ENCODE measurements at regions not wholly inside any gene's neighbourhood (a gene's known extent, or its start where the extent isn't known, plus 50 kb on each side); places are given as distances from the start of the nearest gene placed in this dataset.

DNA sequence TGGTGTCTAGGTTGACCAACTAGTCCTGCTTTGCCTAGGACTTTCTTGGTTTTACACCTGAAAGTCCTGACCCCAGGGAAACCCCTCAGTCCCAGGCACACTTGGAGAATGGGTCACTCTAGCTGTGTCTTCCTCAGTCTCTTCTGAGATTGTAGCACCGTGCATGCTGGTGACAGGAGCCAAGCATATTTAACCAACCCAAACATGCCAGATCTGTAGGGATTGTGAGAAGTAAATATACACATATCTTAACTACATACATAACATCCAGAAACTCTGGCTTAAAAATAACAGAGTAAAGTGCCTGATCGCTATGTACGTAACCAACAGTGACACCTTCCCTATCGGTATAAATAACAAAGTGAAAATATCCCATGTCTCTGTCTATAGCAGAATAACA lies 158.1 kb downstream of the HAPSTR1 start:
- DNase-seq (ENCODE audit: low read depth) = no peak

DNA sequence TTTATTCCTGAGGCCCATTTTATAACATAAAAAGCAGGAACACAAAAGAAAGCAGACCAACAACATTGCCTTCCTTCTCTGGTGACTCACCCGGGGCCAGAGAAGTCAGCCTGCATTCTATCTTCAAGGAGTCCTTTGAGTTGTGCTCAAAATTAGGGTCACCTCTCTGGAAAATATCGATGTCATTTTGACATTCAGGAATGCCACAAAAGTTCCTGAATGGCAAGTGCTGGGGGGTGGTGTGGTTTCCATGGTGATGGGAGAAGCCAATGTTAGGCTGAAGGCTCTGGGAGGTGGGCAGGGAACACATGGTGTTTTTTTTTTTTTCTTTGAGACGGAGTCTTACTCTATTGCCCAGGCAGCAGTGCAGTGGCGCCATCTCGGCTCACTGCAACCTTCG lies 159.6 kb downstream of the HAPSTR1 start:
- DNase-seq (ENCODE audit: low read depth) = no peak

DNA sequence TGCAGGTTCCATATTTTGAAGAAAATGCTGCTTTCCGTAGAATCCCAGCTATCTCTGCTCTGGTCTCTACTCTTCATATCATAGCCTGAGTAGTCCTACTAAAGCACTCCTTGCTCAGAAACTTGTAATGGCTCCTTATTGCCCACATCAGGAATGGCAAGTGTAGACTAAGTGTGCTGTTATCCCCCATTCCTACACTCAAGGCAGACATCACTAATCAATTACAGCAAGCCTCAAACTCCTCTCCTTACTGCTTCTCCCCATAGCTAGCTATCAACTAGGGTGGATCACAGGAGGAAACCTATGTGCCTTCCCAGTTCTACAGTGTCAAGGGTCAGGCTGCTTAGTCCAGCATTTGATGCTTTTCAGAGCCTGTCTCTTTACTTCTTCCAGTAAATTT lies 163.4 kb downstream of the HAPSTR1 start:
- no peak for DNase-seq (ENCODE audit: low read depth)

DNA sequence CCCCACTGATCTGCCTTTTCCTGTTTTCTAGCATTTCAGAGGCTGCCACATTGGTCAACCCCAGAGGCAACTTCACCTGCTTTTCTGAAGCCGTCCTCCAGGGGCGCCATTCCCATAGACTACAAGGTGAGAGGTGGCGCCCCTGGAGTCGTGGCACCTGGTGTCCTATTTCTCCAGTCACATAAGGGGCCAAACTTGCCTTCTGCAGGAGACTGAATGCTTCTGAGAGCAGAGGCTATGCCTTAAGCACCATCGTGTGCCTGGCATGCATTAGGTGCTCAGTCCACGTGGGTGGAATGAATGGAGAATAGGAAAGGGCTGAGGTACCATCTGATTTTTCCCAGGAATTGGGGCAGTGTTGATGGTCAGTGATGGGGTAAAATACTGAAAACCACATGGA lies 164.8 kb downstream of the HAPSTR1 start:
- DNase-seq (ENCODE audit: low read depth) = no peak

DNA sequence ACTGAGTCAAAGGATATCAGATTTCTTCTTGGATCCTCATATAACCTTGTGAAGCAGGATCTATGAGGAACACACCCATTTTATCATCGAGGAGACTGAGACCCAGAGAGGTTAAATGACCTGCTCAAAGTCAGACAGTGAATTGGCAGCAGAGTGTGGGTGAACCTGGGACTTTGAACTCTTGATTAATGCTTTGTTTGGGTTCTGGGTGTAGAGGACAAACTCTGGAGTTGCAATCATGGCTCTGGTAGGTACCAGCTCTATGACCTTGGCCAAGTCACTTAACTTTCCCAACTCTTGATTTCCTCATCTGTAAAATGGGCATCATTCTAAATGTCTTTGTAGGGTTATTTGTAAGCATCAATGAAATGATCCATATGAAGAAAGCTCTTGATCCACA lies 166.4 kb downstream of the HAPSTR1 start:
- no peak for DNase-seq (ENCODE audit: low read depth)

DNA sequence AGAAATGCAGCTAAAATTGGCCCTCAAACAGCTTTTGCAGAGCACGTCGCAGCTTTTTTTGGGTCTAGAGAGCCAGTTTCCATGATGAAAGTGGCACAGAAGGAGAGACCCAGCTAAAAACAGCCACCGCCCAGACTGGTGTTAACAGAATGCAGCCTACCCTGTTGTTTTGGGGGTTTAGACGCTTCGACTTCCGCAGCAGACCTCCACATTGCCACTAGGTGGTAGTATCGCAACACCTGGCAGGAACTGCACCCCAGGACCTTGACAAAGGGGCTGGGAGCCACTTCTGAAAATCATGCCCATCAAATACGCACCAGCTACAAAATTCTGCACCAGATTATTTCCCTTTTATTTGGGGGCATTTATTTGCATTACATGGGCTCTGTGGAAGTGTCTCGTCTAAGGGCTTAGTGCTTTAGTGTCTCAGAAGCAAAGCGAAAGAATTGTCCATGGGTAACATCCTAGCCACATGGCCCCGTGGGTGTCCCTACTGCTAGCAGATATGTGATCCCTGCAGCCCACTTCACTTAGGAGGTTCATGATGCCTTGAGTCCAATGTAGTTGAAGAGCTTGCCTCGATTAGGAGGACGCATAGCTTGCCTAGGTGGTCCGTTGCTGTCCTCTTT lies 167.1 kb downstream of the HAPSTR1 start:
- peak; percentile 18 for DNase-seq (ENCODE audit: low read depth)

DNA sequence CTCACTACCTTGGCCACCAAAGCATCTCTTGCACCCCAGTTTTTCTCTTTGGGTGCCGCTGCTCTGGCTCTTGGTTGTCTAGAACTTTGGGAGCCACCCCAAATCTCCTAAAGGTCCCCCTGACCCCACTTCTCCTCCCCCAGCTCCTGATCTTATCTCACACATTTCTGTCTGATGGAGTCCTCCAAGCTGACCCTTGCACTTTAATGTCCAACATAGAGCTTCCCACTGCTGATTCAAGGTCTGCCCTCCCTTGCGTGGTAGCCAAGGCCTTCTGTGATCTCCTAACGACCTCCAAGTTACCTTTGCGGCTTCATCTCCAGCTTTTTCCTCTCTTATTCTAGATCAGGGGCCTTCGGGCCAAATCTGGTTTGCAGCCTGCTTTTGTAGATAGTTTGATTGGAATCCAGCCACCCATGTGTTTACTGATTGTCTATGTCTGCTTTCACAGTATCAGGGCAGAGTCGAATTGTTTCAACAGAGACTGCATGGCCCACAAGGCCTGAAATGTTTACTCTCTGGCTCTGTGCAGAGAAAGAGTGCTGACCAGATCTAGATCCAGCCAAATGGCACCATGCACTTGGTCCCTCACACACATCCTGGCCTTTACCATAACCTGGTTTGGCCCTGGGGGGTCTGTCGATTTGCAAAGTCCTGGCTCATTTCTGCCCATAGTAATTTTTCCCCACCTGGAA lies 168.6 kb downstream of the HAPSTR1 start:
- no peak for DNase-seq (ENCODE audit: low read depth)

DNA sequence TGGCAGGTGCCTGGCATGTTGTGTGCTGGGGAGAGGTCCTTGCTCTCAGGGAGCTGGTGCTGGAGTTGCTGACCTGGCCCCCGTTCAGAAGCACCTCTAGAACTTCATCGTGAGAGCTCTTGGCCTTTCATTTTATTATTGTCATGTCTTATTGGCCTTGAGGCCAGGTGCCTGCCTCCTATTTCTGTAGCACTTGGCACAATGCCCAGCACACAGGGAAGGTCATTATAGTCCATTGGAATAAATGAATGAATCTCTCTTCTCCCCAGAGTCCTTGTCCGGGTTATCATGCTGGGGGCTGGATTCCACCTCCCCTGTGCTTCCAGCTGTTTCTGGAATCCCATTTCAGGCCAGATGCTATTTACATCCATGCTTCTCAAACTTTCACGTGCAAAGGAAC lies 169.2 kb downstream of the HAPSTR1 start:
- DNase-seq (ENCODE audit: low read depth) = no peak

DNA sequence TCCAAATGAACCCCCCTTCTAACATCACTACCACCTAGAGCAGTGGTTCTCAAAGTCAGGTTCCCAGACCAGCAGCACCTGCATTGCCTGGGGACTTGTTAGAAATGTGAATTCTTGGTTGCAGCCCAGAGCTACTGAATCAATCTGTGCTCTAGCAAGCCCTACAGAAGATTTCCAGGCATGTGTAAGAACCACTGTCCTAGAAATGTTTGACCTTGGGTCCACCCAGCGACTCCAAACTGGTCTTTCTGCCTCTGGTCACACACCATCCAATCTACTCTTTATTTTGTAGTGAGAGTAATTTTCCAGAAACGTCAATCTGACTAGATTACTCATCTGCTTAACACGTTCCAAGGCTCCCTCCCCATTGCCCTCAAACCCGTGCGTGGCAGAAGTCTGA lies 169.9 kb downstream of the HAPSTR1 start:
- peak; percentile 14 for DNase-seq (ENCODE audit: low read depth)

DNA sequence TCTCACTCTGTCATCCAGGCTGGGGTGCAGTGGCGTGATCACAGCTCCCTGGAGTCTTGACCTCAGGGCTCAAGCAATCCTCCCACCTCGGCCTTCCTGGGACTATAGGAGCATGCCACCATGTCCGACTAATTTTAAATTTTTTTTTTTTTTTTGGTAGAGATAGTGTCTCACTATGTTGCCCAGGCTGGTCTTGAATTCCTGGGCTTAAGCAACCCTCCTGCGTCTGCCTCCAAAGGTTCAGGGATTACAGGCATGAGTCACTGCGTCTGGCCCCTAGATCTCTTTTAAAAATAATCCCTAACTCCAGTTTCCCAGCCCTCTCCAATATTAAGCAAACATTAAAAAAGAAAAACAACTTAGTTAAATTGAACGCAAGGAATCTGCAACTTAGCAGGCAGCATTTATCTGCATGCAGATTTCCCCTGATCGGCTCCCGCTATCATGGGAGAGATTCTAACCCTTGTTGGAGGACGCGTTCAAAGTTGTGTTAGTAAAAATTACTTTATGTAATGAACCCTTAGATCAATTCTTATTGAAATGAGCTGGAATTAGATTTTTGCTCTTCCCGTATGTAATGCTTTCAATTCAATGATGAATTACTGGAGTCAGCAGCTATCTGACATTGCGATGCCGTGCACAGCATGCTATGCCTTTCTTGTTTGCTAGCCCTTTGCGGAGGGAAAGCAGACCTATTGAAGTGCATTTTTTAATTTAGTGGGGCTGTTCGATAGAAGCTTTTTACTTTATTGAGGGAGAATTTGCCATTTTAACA lies 171.7 kb downstream of the HAPSTR1 start:
- no peak for DNase-seq (ENCODE audit: low read depth)

DNA sequence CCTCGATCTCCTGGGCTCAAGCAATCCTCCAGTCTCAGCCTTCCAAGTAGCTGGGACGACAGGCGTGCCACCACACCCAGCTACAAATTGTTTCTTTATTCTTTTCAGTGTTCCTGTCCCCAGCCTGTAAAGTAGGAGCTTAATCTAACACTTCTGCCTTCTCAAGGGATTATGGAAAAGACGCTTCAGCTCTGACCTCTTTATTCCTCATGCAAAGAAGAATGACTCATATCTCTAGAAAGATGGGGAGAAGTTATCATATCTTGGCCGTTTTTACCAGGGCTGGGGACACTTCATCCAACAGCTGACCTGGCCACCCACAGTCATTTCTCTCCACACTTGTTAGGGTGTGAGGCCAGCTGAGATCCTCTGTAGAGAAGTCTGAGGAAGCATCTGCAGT lies 172.6 kb downstream of the HAPSTR1 start:
- no peak for DNase-seq (ENCODE audit: low read depth)

DNA sequence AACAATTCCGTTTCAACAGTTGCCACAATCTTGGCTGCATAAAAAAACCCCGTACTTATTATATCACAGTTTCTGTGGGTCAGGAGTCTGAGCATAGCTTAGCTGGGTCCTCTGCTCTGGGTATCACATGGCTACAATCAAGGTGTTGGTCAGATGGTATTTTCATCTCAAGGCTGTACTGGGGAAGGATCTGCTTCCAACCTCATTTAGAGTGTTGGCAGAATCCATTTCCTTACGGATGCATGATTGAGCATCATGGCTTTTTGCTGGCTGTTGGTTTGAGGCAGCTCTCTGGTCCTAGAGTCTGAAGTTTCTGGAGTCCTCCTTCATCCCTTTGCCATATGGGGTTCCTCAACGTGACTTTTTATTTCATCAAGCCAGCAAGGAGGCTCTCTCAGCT lies 177.0 kb downstream of the HAPSTR1 start:
- DNase-seq (ENCODE audit: low read depth) = no peak

DNA sequence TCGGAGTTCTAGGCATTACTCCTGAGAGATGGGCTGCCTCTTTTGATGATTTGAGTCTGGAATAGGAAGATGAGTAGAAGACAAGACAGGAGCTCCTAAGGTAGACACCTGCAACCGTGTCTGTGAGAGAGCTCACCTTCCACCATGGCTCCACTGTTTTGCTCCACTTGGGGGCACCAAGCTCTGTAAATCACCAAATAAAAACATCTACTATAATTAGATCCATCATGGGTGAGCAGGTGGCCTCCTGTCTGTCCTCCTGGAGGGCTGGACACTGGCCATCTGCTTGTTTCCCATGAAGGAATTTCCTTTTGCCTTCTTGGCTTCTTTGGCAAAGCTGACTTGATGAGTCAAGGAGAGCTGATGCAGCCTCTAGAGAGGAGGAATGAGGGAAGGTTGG lies 179.0 kb downstream of the HAPSTR1 start:
- DNase-seq (ENCODE audit: low read depth) = no peak

DNA sequence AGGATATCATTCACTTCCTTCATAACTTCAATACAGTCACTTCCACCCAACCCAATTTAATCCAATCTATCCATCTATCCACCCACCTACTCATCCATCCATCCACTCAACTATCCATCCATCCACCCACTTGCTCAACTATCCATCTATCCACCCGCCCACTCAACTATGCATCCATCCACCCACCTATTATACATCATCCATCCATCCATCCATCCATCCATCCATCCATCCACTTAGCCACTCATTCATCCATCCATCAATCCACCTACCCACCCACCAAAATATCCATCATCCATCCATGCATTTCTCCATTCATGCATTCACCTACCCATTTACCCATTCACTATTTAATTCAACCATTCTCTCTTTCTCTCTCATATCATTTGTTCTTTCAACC lies 179.5 kb downstream of the HAPSTR1 start:
- no peak for DNase-seq (ENCODE audit: low read depth)

DNA sequence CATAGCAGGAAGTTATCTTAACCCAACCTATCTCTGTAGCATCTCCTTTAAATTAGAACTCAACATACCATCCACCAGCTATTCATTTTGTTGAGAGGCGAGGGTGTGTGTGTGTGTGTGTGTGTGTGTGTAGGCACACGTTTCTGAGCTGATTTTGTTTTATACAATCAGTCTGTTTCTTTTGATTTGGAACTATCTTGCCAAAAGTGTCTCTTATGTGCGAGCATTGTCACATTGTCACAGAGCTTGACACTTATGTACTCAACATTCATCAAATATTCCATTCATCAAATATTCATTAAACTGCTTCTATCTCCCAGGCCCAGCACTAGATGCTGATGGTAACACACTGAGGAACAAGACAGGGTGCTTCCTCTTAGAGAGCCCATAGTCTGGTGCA lies 180.4 kb downstream of the HAPSTR1 start:
- DNase-seq (ENCODE audit: low read depth) = no peak

DNA sequence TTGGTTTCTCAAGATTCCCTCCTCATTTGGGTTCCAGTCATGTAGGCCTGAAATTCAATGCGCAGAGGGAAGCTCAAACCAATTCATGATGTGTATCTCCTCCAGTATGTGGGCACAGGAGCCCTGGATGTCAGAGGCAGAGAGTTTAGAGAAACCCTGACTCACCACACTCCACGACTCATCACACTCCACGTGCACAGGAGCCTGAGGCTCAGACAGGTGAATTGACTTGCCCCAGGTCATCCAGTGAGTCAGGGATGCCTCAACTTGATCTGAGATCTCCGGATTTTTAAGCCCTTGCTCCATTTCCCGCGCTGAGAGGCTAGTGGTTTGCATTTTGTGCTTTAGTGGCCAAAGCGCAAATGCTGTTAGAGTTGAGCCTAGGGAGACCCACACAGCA lies 183.9 kb downstream of the HAPSTR1 start:
- DNase-seq (ENCODE audit: low read depth) = no peak

DNA sequence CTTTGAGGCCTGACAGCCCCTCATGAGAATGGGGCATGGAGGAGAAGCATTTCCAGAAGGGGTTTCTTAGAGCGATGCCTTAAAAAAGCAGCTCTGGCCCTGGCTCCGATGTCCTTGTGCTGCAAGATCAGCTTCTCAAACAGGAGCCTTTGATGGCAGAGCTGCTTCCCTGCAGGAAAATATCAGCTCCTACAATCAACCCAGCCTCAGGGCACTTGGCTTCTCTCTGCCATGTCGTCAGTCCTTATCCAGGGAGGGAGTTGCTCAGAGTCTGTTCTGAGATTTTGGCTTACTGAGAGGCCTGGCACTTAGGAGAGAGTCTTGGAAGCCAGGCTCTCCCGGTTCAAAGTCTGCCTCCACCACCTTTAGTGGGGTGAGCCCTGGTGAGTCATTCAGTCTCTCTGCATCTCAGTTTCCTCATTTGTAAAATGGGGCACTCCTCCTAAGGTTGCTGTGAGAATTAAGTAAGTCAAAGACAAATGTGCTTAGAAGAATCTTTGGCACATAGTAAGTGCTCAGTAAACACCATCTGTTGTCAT lies 184.4 kb downstream of the HAPSTR1 start:
- no peak for DNase-seq (ENCODE audit: low read depth)

DNA sequence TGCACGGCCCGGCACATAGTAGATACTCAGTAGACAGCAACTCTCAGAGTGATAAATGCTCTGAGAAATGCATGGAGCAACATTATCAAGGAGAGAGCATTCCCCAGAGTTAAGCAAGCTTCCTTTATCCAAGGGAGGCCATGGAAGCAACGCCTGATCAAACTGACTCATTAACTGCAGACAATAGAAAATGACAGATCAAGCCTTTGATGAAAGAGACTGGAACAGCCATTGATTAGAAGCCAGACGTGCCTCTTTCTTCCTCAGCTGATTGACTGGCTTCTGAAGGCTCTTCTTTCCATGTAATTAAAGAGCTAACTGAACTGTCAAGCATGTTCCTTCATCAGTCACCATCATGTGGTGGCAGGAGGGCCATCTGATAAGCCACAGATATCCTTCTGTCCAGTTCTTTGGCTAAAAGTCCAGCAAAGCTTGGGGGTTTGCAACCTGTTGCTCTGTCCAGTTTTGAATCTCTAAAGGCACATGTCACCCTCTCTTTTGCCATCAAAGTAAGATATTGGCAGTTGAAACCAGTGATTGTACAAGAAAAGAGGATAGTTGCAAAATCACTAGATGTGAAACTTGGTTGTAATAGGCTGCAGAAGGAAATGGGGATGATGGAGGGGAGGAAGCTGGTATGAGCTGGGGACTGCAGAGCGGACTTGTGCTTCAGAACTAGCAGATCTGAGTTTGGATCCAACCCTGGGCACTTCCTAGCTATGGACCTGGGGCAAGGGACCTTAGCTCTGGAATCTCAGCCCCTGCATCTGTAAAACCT lies 188.0 kb downstream of the HAPSTR1 start:
- DNase-seq (ENCODE audit: low read depth) = no peak

DNA sequence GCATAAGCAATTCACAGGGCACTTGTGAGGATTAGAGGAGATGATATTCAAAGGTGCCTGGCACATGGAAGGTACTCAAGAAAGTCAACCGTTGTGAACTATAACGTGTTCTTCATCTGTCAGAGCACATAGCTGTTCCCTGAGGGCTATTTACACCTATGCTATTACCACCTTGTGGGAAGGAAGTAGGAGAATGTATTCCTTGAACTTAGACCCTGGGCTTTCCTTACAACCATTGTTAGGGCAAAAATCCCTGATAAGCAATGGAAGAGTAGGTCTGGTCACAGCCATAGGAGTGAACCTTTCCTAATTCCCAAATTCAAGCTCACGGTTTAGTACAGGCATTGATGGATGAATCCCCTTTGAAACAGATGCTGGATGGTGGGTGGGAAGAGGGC lies 188.6 kb downstream of the HAPSTR1 start:
- no peak for DNase-seq (ENCODE audit: low read depth)

DNA sequence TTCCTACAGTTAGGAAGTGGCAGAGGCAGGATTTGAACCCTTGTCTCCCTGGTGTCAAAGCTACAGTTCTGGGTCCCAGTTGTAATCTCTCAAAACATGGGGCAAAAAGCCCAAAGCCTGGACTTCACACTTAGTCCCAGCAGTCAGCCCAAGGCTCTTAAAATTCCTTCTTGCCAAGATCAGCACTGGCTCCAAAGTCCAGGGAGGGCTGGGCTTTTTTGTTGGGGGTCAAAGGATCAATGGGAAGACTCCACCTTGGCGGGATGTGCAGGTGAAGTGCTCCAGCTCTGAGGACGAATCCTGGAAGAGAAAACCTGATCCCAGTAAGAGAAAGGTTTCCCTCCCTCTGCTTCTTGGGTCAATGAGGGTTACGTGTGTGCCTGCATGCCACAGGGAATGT lies 195.5 kb downstream of the HAPSTR1 start:
- DNase-seq (ENCODE audit: low read depth) = no peak

DNA sequence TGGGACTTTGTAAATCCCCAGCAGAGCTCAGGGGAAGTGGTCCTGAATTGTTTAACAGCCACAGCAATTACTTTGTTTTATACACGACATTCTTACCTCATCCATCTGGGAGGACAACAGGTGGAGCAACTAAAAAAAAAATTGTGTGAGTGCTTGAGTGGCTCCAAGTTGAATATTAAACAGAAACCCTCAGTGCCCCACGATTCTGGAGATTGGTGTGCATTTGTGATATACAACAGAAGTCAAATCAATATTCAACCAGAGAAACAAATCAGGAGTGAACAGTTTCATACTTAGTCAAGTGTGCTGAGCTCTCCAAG lies 204.8 kb downstream of the HAPSTR1 start:
- DNase-seq (ENCODE audit: low read depth) = no peak

Measured in HT1080 (cell line).